HEK293 (cell line): ENCODE measurements at regions not wholly inside any gene's neighbourhood (a gene's known extent, or its start where the extent isn't known, plus 50 kb on each side); places are given as distances from the start of the nearest gene placed in this dataset.

Experiments used
- CTCF ChIA-PET: fragments of 350-600 bp; formaldehyde crosslinking; extraction: SDS; loops from one replicate; lab custom pipeline; 2021; ENCODE audit warnings: antibody characterized with exemption; lab: Yijun Ruan, JAX
- POLR2A ChIA-PET: fragments of 300-600 bp; formaldehyde crosslinking; extraction: SDS; loops from one replicate; lab custom pipeline; 2020; ENCODE audit warnings: antibody characterized with exemption, inconsistent platforms; lab: Yijun Ruan, JAX
- H3K27ac ChIP-seq: fragments of 200-500 bp; sonication (Bioruptor generic); 2 replicates; pipeline ENCODE4 v1.5.1; 2014; ENCODE audit warnings: low read depth, low read length, control low read depth, inconsistent platforms; ENCODE audit errors: extremely low read depth
- H3K36me3 ChIP-seq, 2 experiments: fragments of 200-500 bp in 1 of 2; sonication (Bioruptor generic) in 1 of 2; 1 replicate in 1 of 2; 2 replicates in 1 of 2; pipeline ENCODE4 v1.5.1; 2014 to 2017; ENCODE audit warnings: inconsistent platforms in 2 of 2, low read length in 2 of 2; ENCODE audit not compliant: control insufficient read depth in 2 of 2, insufficient read depth in 1 of 2
- H3K4me1 ChIP-seq: fragments of 200-500 bp; sonication (Bioruptor generic); 2 replicates; pipeline ENCODE4 v1.5.1; 2014; ENCODE audit warnings: mild to moderate bottlenecking, low read length, inconsistent platforms; ENCODE audit not compliant: control insufficient read depth, insufficient read depth
- H3K4me3 ChIP-seq: 2 replicates; pipeline ENCODE4 v1.5.1; 2011; ENCODE audit warnings: low read depth, mild to moderate bottlenecking, control low read depth, low read length, moderate library complexity
- H3K9me3 ChIP-seq: fragments of 200-500 bp; sonication (Bioruptor generic); 2 replicates; pipeline ENCODE4 v1.5.1; 2014; ENCODE audit warnings: low read depth, low read length, inconsistent platforms; ENCODE audit not compliant: control insufficient read depth, insufficient read depth
- BCL11B ChIP-seq: fragments of 450-650 bp; formaldehyde crosslinking; IDR thresholded peaks from 2 replicates; pipeline ENCODE4 v1.5.1; 2016; ENCODE audit warnings: low read depth, missing biosample characterization, missing genetic modification characterization
- GLIS2 ChIP-seq: fragments of 450-650 bp; formaldehyde crosslinking; IDR thresholded peaks from 2 replicates; pipeline ENCODE4 v1.5.1; 2016; ENCODE audit warnings: missing biosample characterization, missing genetic modification characterization
- RBAK ChIP-seq: fragments of 450-650 bp; formaldehyde crosslinking; IDR thresholded peaks from 2 replicates; pipeline ENCODE4 v1.5.1; 2016; ENCODE audit warnings: missing biosample characterization, missing genetic modification characterization
- SCRT2 ChIP-seq: fragments of 450-650 bp; formaldehyde crosslinking; IDR thresholded peaks from 2 replicates; pipeline ENCODE4 v1.5.1; 2016; ENCODE audit warnings: missing biosample characterization, missing genetic modification characterization
- SP3 ChIP-seq: fragments of 450-650 bp; formaldehyde crosslinking; IDR thresholded peaks from 2 replicates; pipeline ENCODE4 v1.5.1; 2016; ENCODE audit warnings: missing biosample characterization, missing genetic modification characterization
- YY1 ChIP-seq: fragments of 450-650 bp; formaldehyde crosslinking; IDR thresholded peaks from 2 replicates; pipeline ENCODE4 v1.5.1; 2018; ENCODE audit warnings: missing biosample characterization, missing genetic modification characterization
- ZBTB1 ChIP-seq: fragments of 450-650 bp; formaldehyde crosslinking; IDR thresholded peaks from 2 replicates; pipeline ENCODE4 v1.5.1; 2016; ENCODE audit warnings: missing biosample characterization, missing genetic modification characterization
- ZBTB44 ChIP-seq: fragments of 450-650 bp; IDR thresholded peaks from 2 replicates; pipeline ENCODE4 v1.5.1; 2018; ENCODE audit warnings: missing biosample characterization, mild to moderate bottlenecking, missing genetic modification characterization
- ZBTB6 ChIP-seq: fragments of 450-650 bp; formaldehyde crosslinking; IDR thresholded peaks from 2 replicates; pipeline ENCODE4 v1.5.1; 2017; ENCODE audit warnings: missing biosample characterization, missing genetic modification characterization
- ZFP41 ChIP-seq: fragments of 450-650 bp; formaldehyde crosslinking; IDR thresholded peaks from 2 replicates; pipeline ENCODE4 v1.5.1; 2016; ENCODE audit warnings: missing biosample characterization, missing genetic modification characterization, borderline replicate concordance
- ZFP69B ChIP-seq: fragments of 450-650 bp; formaldehyde crosslinking; IDR thresholded peaks from 2 replicates; pipeline ENCODE4 v1.5.1; 2016; ENCODE audit warnings: missing biosample characterization, missing genetic modification characterization
- ZIC2 ChIP-seq: fragments of 450-650 bp; formaldehyde crosslinking; IDR thresholded peaks from 2 replicates; pipeline ENCODE4 v1.5.1; 2016; ENCODE audit warnings: missing biosample characterization, missing genetic modification characterization
- ZNF112 ChIP-seq: fragments of 450-650 bp; formaldehyde crosslinking; IDR thresholded peaks from 2 replicates; pipeline ENCODE4 v1.5.0; 2017; ENCODE audit warnings: missing biosample characterization, missing genetic modification characterization
- ZNF121 ChIP-seq: fragments of 450-650 bp; formaldehyde crosslinking; IDR thresholded peaks from 2 replicates; pipeline ENCODE4 v1.5.1; 2016; ENCODE audit warnings: missing biosample characterization, missing genetic modification characterization
- ZNF146 ChIP-seq: fragments of 450-650 bp; formaldehyde crosslinking; IDR thresholded peaks from 2 replicates; pipeline ENCODE4 v1.5.1; 2016; ENCODE audit warnings: missing biosample characterization, missing genetic modification characterization
- ZNF211 ChIP-seq: fragments of 450-650 bp; formaldehyde crosslinking; IDR thresholded peaks from 2 replicates; pipeline ENCODE4 v1.5.1; 2016; ENCODE audit warnings: low read depth, missing biosample characterization, missing genetic modification characterization
- ZNF248 ChIP-seq: fragments of 450-650 bp; formaldehyde crosslinking; IDR thresholded peaks from 2 replicates; pipeline ENCODE4 v1.5.1; 2017; ENCODE audit warnings: missing biosample characterization, missing genetic modification characterization
- ZNF274 ChIP-seq, 2 experiments: fragments of 200-500 bp in 1 of 2; fragments of 450-650 bp in 1 of 2; sonication (Bioruptor generic) in 1 of 2; formaldehyde crosslinking in 1 of 2; IDR thresholded peaks; 2 replicates each; pipeline versions ENCODE4 v1.5.1 to v1.6.1; 2014 to 2016; ENCODE audit warnings: borderline replicate concordance in 1 of 2, inconsistent platforms in 1 of 2, low read length in 1 of 2, missing biosample characterization in 1 of 2, missing genetic modification characterization in 1 of 2
- ZNF48 ChIP-seq: fragments of 450-650 bp; formaldehyde crosslinking; IDR thresholded peaks from 2 replicates; pipeline ENCODE4 v1.5.1; 2016; ENCODE audit warnings: missing biosample characterization, missing genetic modification characterization
- ZNF544 ChIP-seq: fragments of 450-650 bp; formaldehyde crosslinking; IDR thresholded peaks from 2 replicates; pipeline ENCODE4 v1.5.0; 2017; ENCODE audit warnings: missing biosample characterization, missing genetic modification characterization
- ZNF548 ChIP-seq: fragments of 450-650 bp; formaldehyde crosslinking; IDR thresholded peaks from 2 replicates; pipeline ENCODE4 v1.5.1; 2016; ENCODE audit warnings: missing biosample characterization, missing genetic modification characterization
- ZNF571 ChIP-seq: fragments of 450-650 bp; formaldehyde crosslinking; IDR thresholded peaks from 2 replicates; pipeline ENCODE4 v1.5.0; 2017; ENCODE audit warnings: missing biosample characterization, missing genetic modification characterization
- ZNF580 ChIP-seq: fragments of 450-650 bp; formaldehyde crosslinking; IDR thresholded peaks from 2 replicates; pipeline ENCODE4 v1.5.1; 2016; ENCODE audit warnings: missing biosample characterization, missing genetic modification characterization
- ZNF585B ChIP-seq: fragments of 450-650 bp; formaldehyde crosslinking; IDR thresholded peaks from 2 replicates; pipeline ENCODE4 v1.5.1; 2016; ENCODE audit warnings: missing biosample characterization, missing genetic modification characterization
- ZNF596 ChIP-seq: fragments of 450-650 bp; IDR thresholded peaks from 2 replicates; pipeline ENCODE4 v1.5.0; 2018; ENCODE audit warnings: missing biosample characterization, mild to moderate bottlenecking, missing genetic modification characterization, moderate library complexity
- ZNF670 ChIP-seq: fragments of 450-650 bp; formaldehyde crosslinking; IDR thresholded peaks from 2 replicates; pipeline ENCODE4 v1.5.1; 2016; ENCODE audit warnings: missing biosample characterization, missing genetic modification characterization, low read depth
- ZNF677 ChIP-seq: fragments of 450-650 bp; IDR thresholded peaks from 2 replicates; pipeline ENCODE4 v1.5.0; 2018; ENCODE audit warnings: missing biosample characterization, mild to moderate bottlenecking, missing genetic modification characterization, moderate library complexity
- ZNF76 ChIP-seq: fragments of 450-650 bp; formaldehyde crosslinking; IDR thresholded peaks from 2 replicates; pipeline ENCODE4; 2016; ENCODE audit warnings: low read depth, missing biosample characterization, missing genetic modification characterization, borderline replicate concordance
- ZNF837 ChIP-seq: fragments of 450-650 bp; formaldehyde crosslinking; IDR thresholded peaks from 2 replicates; pipeline ENCODE4 v1.5.1; 2016; ENCODE audit warnings: missing biosample characterization, missing genetic modification characterization
- ZSCAN16 ChIP-seq: fragments of 450-650 bp; formaldehyde crosslinking; IDR thresholded peaks from 2 replicates; pipeline ENCODE4 v1.5.1; 2016; ENCODE audit warnings: missing biosample characterization, missing genetic modification characterization
- ZSCAN18 ChIP-seq: fragments of 450-650 bp; formaldehyde crosslinking; IDR thresholded peaks from 2 replicates; pipeline ENCODE4 v1.5.1; 2016; ENCODE audit warnings: missing biosample characterization, missing genetic modification characterization
- ZXDB ChIP-seq: fragments of 450-650 bp; formaldehyde crosslinking; IDR thresholded peaks from 2 replicates; pipeline ENCODE4 v1.5.1; 2016; ENCODE audit warnings: missing biosample characterization, missing genetic modification characterization

- CTCF ChIA-PET, result no interaction called here
- TF ChIP-seq ZNF837 (tag by site-specific recombination) (no peak), ZNF544 (tag by site-specific recombination) (no peak), ZFP41 (tag by site-specific recombination) (no peak)
- TF ChIP-seq, all 188 proteins: peak for 0
These were observed 1812.9 kb downstream of the PLA2G4A start for GRCh38 chr1:188641566-188642211.

GRCh38 chr1:188642704-188643103, 1814.0 kb downstream of the PLA2G4A start:
- ChIA-PET POLR2A (no interaction called here), CTCF (no interaction called here)
- H3K9me3 ChIP-seq, result no peaks in the 10 kb centered on the region
- TF ChIP-seq BCL11B (no peak), ZIC2 (tag by site-specific recombination) (no peak), ZNF548 (tag by site-specific recombination) (no peak), ZNF121 (tag by site-specific recombination) (no peak), ZXDB (no peak), ZNF146 (tag by site-specific recombination) (no peak), SP3 (tag by site-specific recombination) (no peak), ZBTB1 (tag by site-specific recombination) (no peak), SCRT2 (tag by site-specific recombination) (no peak), ZNF585B (no peak), ZNF580 (tag by site-specific recombination) (no peak), ZNF48 (no peak), ZSCAN16 (tag by site-specific recombination) (no peak), ZNF670 (no peak), YY1 (tag by site-specific recombination) (no peak), ZNF677 (tag by site-specific recombination) (no peak)
- H3K27ac ChIP-seq, result no peak overlapping the region
- H3K4me1 ChIP-seq, result no peaks in the 10 kb centered on the region
- H3K36me3 ChIP-seq, result no peaks in the 10 kb centered on the region
- H3K4me3 ChIP-seq, result no peak overlapping the region

More at GRCh38 chr1:188641566-188642211, 1812.9 kb downstream of the PLA2G4A start:
- Histone ChIP-seq H3K4me1 (no peaks in the 10 kb centered on the region), H3K9me3 (no peaks in the 10 kb centered on the region), H3K36me3 (no peaks in the 10 kb centered on the region), H3K4me3 (no peak overlapping the region), H3K27ac (no peak overlapping the region)
- POLR2A ChIA-PET, result no interaction called here

- Histone ChIP-seq H3K4me3 (no peak overlapping the region), H3K27ac (no peak overlapping the region), H3K4me1 (no peaks in the 10 kb centered on the region), H3K9me3 (no peaks in the 10 kb centered on the region), H3K36me3 (no peaks in the 10 kb centered on the region)
- ChIA-PET CTCF (no interaction called here), POLR2A (no interaction called here)
- TF ChIP-seq GLIS2 (tag by site-specific recombination), result no peak
- no peak for TF ChIP-seq RBAK (tag by site-specific recombination)
- no peak for TF ChIP-seq ZBTB44 (tag by site-specific recombination)
- TF ChIP-seq ZBTB6 (tag by site-specific recombination), result no peak
- TF ChIP-seq ZNF248 (tag by site-specific recombination), result no peak
- no peak for TF ChIP-seq ZNF211 (tag by site-specific recombination)
- no peak for TF ChIP-seq ZNF76 (tag by site-specific recombination)
- no peak for TF ChIP-seq ZNF274 (IDR thresholded peaks at IDR 0.05; ENCODE audit: low read length)
- no peak for TF ChIP-seq ZNF274 (tag by site-specific recombination; IDR thresholded peaks at IDR 0.05; ENCODE audit: borderline replicate concordance)
- no peak for TF ChIP-seq ZSCAN18 (tag by site-specific recombination)
- TF ChIP-seq ZFP69B (tag by site-specific recombination), result no peak
- TF ChIP-seq ZNF596 (tag by site-specific recombination), result no peak
- TF ChIP-seq ZNF571, result no peak
- TF ChIP-seq ZNF112 (tag by site-specific recombination), result no peak
These were observed 1823.9 kb downstream of the PLA2G4A start for GRCh38 chr1:188652678-188653077.
